ENCODE measurements at regions not wholly inside any gene's neighbourhood (a gene's known extent, or its start where the extent isn't known, plus 50 kb on each side); places are given as distances from the start of the nearest gene placed in this dataset.

GRCh38 chr6:15943423-15943822, 185.5 kb upstream of the MYLIP start:
- no peak for TF ChIP-seq CTCF (conservative IDR thresholded peaks at IDR 0.05)
- no peak for TF ChIP-seq ZFX (IDR thresholded peaks at IDR 0.05)
